ENCODE measurements at regions not wholly inside any gene's neighbourhood (a gene's known extent, or its start where the extent isn't known, plus 50 kb on each side); places are given as distances from the start of the nearest gene placed in this dataset.

DNA sequence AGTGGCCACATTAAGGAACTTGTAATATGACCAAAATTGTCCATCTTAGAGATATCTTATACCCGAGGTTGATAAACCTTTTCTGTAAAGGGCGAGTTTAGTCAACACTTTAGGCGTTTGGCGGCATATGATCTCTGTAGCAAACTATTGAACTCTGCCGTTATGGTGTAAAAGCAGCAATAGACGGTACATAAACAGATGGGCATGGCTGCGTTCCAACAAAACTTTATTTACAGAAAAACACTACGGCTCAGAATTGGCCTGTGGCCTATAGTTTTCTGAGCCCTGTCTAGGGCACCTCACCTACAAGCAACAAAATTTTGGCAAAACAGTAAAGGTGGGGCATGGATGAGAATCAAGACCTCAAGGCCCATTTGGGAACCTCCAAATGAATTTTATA, 121.9 kb upstream of the HAAO start:
- TF ChIP-seq GATA2 (IDR thresholded peaks at IDR 0.05; ENCODE audit: insufficient read depth, insufficient read length, low read depth, low read length) (no peak), POLR2A (IDR thresholded peaks at IDR 0.05; ENCODE audit: low read depth, low read length) (no peak), MYC (IDR thresholded peaks at IDR 0.05; ENCODE audit: low read depth, low read length) (no peak), FOS (IDR thresholded peaks at IDR 0.05; ENCODE audit: borderline replicate concordance, insufficient read depth, low read length) (no peak), POLR2AphosphoS5 (IDR thresholded peaks at IDR 0.05; ENCODE audit: insufficient read depth, low read depth, low read length) (no peak), EZH2 (IDR thresholded peaks at IDR 0.05; ENCODE audit: borderline replicate concordance, low read depth, low read length, severe bottlenecking) (no peak), JUN (IDR thresholded peaks at IDR 0.05; ENCODE audit: borderline replicate concordance, insufficient read depth, insufficient read length, low read depth) (no peak), CTCF (IDR thresholded peaks at IDR 0.05; ENCODE audit: extremely low read depth in 1 of 2, insufficient read depth in 1 of 2, low read depth in 1 of 2, low read length in 2 of 2) (no peak)
- TF ChIP-seq, protein P1, sequence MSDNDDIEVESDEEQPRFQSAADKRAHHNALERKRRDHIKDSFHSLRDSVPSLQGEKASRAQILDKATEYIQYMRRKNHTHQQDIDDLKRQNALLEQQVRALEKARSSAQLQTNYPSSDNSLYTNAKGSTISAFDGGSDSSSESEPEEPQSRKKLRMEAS (IDR thresholded peaks at IDR 0.05; ENCODE audit: insufficient read depth, insufficient read length), result no peak
- peak overlapping the region; percentile 67 for H3K4me2 ChIP-seq (ENCODE audit: insufficient read depth, low read length)
- POLR2A ChIA-PET, result no interaction called here
- H2AFZ ChIP-seq (ENCODE audit: low read depth, low read length), result peak overlapping the region; percentile 49
- DNase-seq (ENCODE audit: low read depth, low spot score) (peak; percentile 82), FAIRE-seq (peak; percentile 60)
- H3K4me1 ChIP-seq (ENCODE audit: control insufficient read depth, extremely low read depth, insufficient read depth, low read length), result peaks cover 51% of the 10 kb centered on the region
- H3K9ac ChIP-seq (replicated peaks; ENCODE audit: extremely low read depth, insufficient read depth, low read length), result no peak overlapping the region
- BruUV-seq (replicated peaks), result no TSS peak
- dilution Hi-C loops (cut with MboI; ENCODE audit: extremely low pct_ligation_motif_present, low sequenced_read_pairs), result no loop called here
- intact Hi-C loops (cut with micrococcal nuclease), result no loop called here
- no peaks in the 10 kb centered on the region for H3K36me3 ChIP-seq (ENCODE audit: control insufficient read depth in 2 of 2, extremely low read depth in 1 of 2, insufficient read depth in 2 of 2, low read length in 2 of 2)
- no peak overlapping the region for H3K4me3 ChIP-seq (replicated peaks in 1 of 3; ENCODE audit: insufficient read depth in 1 of 3, low read depth in 1 of 3, low read length in 3 of 3)
- CTCF ChIA-PET, result interaction anchor here (0.8 to 1.2 kb wide), 2 partner anchors 18 to 35 kb away, joined by 3 to 4 read pairs; no protein-coding TSS in a partner anchor
- H3K9me3 ChIP-seq (replicated peaks; ENCODE audit: control insufficient read depth, insufficient read depth, low read length), result no peaks in the 10 kb centered on the region
- peak overlapping the region; percentile 54 for H3K27ac ChIP-seq (ENCODE audit: insufficient read depth, low read depth, low read length)
- no peaks in the 10 kb centered on the region for H3K79me2 ChIP-seq (ENCODE audit: control insufficient read depth, insufficient read depth, low read length)
- no peaks in the 10 kb centered on the region for H4K20me1 ChIP-seq (replicated peaks; ENCODE audit: control insufficient read depth, extremely low read depth, insufficient read depth, low read length)
- H3K27me3 ChIP-seq (ENCODE audit: control insufficient read depth in 2 of 2, insufficient read depth in 2 of 2, low read length in 2 of 2), result no peaks in the 10 kb centered on the region
- H3K9me1 ChIP-seq (replicated peaks; ENCODE audit: control insufficient read depth, extremely low read depth, insufficient read depth, low read length), result no peaks in the 10 kb centered on the region

Data from endothelial cell of umbilical vein (primary cell).